ENCODE measurements at regions not wholly inside any gene's neighbourhood (a gene's known extent, or its start where the extent isn't known, plus 50 kb on each side); places are given as distances from the start of the nearest gene placed in this dataset.
A peak's percentile ranks its signal among the peaks of the same experiment; 100 is the strongest.

DNA sequence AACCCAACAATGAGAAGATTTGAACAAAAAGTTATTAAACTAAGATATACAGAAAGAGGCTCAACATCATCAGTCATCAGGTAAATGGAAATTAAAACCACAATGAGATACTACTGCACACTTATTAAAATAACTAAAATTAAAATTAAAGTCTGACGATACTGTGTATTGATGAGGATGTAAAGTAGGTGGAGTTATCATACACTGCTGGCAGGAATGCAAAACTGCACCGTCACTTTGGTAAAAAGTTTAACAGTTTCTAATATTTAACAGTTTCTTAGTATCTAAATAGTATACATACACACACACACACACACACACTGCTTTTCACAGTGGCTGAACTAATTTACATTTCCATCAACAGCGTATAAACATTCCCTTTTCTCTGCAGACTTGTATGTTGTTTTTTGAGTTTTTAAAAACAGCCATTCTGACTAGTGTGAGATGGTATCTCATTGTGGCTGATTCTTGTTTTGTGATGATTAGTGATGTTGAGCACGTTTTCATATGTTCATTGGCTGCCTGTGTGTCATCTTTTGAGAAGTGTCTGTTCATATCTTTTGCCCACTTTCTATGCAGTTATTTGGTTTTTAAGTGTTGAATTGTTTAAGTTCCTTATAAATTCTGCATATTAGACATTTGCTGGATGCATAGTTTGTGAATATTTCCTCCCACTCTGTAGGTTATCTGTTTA is 726.9 kb upstream of the CHAC2 start:
- no peak for TF ChIP-seq EZH2 (IDR thresholded peaks at IDR 0.05; ENCODE audit: low read length)
- TF ChIP-seq, protein P1, sequence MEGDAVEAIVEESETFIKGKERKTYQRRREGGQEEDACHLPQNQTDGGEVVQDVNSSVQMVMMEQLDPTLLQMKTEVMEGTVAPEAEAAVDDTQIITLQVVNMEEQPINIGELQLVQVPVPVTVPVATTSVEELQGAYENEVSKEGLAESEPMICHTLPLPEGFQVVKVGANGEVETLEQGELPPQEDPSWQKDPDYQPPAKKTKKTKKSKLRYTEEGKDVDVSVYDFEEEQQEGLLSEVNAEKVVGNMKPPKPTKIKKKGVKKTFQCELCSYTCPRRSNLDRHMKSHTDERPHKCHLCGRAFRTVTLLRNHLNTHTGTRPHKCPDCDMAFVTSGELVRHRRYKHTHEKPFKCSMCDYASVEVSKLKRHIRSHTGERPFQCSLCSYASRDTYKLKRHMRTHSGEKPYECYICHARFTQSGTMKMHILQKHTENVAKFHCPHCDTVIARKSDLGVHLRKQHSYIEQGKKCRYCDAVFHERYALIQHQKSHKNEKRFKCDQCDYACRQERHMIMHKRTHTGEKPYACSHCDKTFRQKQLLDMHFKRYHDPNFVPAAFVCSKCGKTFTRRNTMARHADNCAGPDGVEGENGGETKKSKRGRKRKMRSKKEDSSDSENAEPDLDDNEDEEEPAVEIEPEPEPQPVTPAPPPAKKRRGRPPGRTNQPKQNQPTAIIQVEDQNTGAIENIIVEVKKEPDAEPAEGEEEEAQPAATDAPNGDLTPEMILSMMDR (optimal IDR thresholded peaks at IDR 0.05 in 1 of 3, IDR thresholded peaks at IDR 0.05 in 1 of 3, conservative IDR thresholded peaks at IDR 0.05 in 1 of 3; ENCODE audit: extremely low read depth in 1 of 3, insufficient read depth in 2 of 3, low read length in 3 of 3) = peak in 1 of 3 experiments; percentile 32
